HL-60 (cell line): ENCODE measurements at regions not wholly inside any gene's neighbourhood (a gene's known extent, or its start where the extent isn't known, plus 50 kb on each side); places are given as distances from the start of the nearest gene placed in this dataset.

Experiments
- DNase-seq, 2 experiments: peaks; one replicate each; pipeline ENCODE4 v3.0.0-alpha.2; 2010 to 2020; ENCODE audit warnings: low read depth in 1 of 2, low spot score in 1 of 2
- H3K27ac ChIP-seq: fragments of 250-450 bp; sonication (Bioruptor Pico); replicated peaks from 2 replicates; pipeline ENCODE4 v1.5.1; 2020; ENCODE audit warnings: mild to moderate bottlenecking, moderate library complexity
- H3K27me3 ChIP-seq: fragments of 250-450 bp; sonication (Bioruptor Pico); 2 replicates; pipeline ENCODE4 v1.5.1; 2021; ENCODE audit warnings: mild to moderate bottlenecking, moderate library complexity; ENCODE audit not compliant: insufficient read depth, poor library complexity, severe bottlenecking
- H3K4me3 ChIP-seq: replicated peaks from 2 replicates; pipeline ENCODE4 v1.5.1; 2011; ENCODE audit warnings: mild to moderate bottlenecking, control low read depth, low read length; ENCODE audit not compliant: insufficient read depth
- GABPA ChIP-seq: IDR thresholded peaks from 2 replicates; pipeline ENCODE4 v1.6.1; 2012; ENCODE audit warnings: low read depth
- POLR2AphosphoS5 ChIP-seq: IDR thresholded peaks from 2 replicates; pipeline ENCODE4 v1.6.1; 2012; ENCODE audit warnings: low read depth
- REST ChIP-seq: IDR thresholded peaks from 2 replicates; pipeline ENCODE4 v1.6.1; 2012; ENCODE audit warnings: low read depth; ENCODE audit not compliant: insufficient replicate concordance
- SPI1 ChIP-seq: IDR thresholded peaks from 2 replicates; pipeline ENCODE4 v1.6.1; 2012; ENCODE audit warnings: low read depth, mild to moderate bottlenecking, borderline replicate concordance
- TF ChIP-seq, protein P1 (sequence below): IDR thresholded peaks from one replicate; pipeline ENCODE4 v1.5.1; 2011; ENCODE audit warnings: low read length, control low read depth, inconsistent platforms; ENCODE audit not compliant: insufficient read depth

DNA sequence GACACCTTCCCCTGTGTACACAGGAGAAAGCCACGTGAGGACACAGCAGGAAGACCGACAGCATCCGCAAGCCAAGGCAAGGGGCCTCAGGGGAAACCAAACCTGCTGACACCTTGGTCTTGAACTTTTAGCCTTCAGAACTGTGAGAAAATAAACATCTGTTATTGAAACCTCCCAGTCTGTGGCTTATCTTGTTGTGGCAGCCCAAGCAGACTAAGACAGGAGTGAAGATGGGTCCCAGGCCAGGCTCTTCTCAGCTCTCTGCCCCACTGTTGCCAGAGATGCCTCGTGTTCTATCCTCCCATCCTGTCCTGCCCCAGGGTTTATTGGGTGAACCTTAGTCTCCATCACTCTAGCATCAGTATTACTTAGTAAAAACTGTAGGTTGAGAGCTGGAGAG, 236.3 kb downstream of the MATN1 start:
- TF ChIP-seq, protein P1, sequence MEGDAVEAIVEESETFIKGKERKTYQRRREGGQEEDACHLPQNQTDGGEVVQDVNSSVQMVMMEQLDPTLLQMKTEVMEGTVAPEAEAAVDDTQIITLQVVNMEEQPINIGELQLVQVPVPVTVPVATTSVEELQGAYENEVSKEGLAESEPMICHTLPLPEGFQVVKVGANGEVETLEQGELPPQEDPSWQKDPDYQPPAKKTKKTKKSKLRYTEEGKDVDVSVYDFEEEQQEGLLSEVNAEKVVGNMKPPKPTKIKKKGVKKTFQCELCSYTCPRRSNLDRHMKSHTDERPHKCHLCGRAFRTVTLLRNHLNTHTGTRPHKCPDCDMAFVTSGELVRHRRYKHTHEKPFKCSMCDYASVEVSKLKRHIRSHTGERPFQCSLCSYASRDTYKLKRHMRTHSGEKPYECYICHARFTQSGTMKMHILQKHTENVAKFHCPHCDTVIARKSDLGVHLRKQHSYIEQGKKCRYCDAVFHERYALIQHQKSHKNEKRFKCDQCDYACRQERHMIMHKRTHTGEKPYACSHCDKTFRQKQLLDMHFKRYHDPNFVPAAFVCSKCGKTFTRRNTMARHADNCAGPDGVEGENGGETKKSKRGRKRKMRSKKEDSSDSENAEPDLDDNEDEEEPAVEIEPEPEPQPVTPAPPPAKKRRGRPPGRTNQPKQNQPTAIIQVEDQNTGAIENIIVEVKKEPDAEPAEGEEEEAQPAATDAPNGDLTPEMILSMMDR, result no peak
- TF ChIP-seq POLR2AphosphoS5, result no peak
- no peak for TF ChIP-seq REST
- TF ChIP-seq SPI1, result no peak
- TF ChIP-seq GABPA, result no peak
- no peak for DNase-seq
- Histone ChIP-seq H3K27ac (no peak overlapping the region), H3K4me3 (no peak overlapping the region), H3K27me3 (no peaks in the 10 kb centered on the region)

GRCh38 chr1:30485072-30485471, 238.3 kb downstream of the MATN1 start:
- no peak for DNase-seq
- TF ChIP-seq REST (no peak), GABPA (no peak), SPI1 (no peak), POLR2AphosphoS5 (no peak)
- TF ChIP-seq, protein P1, result no peak
- no peak overlapping the region for H3K4me3 ChIP-seq
- H3K27me3 ChIP-seq, result no peaks in the 10 kb centered on the region
- H3K27ac ChIP-seq, result no peak overlapping the region

DNA sequence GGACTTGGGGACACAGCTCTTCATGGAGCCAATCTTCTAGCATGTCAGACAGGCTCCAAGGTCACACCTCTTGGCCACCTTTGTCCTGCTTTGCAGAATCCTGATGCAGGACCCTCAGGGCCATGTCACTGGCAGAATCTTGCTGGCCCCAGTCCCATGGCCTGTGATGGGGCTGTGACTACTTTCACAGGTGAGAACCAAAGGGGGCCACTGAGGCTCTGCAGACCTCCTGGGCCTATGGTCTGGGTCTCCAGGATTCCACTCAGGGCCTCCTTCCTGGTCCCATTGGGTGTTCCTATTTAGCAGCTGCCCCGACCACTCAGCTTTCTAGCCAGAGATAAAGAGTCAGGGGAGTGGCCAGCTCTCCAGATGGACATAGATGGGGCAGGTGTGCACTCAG, 238.7 kb downstream of the MATN1 start:
- no peaks in the 10 kb centered on the region for H3K27me3 ChIP-seq
- TF ChIP-seq SPI1 (no peak), REST (no peak), GABPA (no peak), POLR2AphosphoS5 (no peak)
- TF ChIP-seq, protein P1, result no peak

More for the DNA sequence above, 238.7 kb downstream of the MATN1 start:
- Histone ChIP-seq H3K27ac (no peak overlapping the region), H3K4me3 (no peak overlapping the region)
- DNase-seq, result no peak
